ENCODE measurements at regions not wholly inside any gene's neighbourhood (a gene's known extent, or its start where the extent isn't known, plus 50 kb on each side); places are given as distances from the start of the nearest gene placed in this dataset.

DNA sequence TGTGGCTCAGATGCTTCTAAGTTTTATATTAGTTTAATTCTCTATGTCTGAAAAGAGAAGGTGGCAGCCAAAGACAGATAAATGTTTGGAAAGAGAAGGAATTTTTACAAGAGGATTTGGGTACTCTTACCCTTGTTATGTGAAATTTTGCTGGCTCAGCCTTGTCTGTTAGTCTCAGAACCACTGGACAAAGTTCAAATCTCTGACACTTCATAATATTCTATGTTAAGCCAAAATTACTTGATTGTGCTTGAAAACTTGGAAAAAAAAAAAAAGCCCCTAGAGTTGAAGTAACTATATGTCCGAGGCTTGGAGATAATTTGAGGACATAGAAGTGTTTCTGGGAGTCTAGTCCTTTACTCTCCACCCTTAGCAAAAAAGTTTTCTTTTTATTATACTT, 1079.3 kb upstream of the LRRTM3 start:
- no peak for DNase-seq (ENCODE audit: low spot score)
- H3K9ac ChIP-seq: no peak overlapping the region
- no peaks in the 10 kb centered on the region for H3K4me1 ChIP-seq
- no peaks in the 10 kb centered on the region for H3K27me3 Mint-ChIP-seq (ENCODE audit: insufficient read depth, low read depth)
- H2AFZ ChIP-seq (replicated peaks): no peak overlapping the region
- H3K27ac ChIP-seq: no peak overlapping the region
- no peak overlapping the region for H3K4me2 ChIP-seq
- H3K36me3 ChIP-seq: no peaks in the 10 kb centered on the region
- no peaks in the 10 kb centered on the region for H3K4me1 Mint-ChIP-seq
- no peaks in the 10 kb centered on the region for H3K9me3 ChIP-seq (ENCODE audit: low read depth)
- no peaks in the 10 kb centered on the region for H4K20me1 ChIP-seq (ENCODE audit: low read depth)
- no peaks in the 10 kb centered on the region for H3F3A ChIP-seq (ENCODE audit: low read depth)
- no peaks in the 10 kb centered on the region for H3K36me3 Mint-ChIP-seq
- no peak overlapping the region for H3K27ac Mint-ChIP-seq
- TF ChIP-seq, protein P1, sequence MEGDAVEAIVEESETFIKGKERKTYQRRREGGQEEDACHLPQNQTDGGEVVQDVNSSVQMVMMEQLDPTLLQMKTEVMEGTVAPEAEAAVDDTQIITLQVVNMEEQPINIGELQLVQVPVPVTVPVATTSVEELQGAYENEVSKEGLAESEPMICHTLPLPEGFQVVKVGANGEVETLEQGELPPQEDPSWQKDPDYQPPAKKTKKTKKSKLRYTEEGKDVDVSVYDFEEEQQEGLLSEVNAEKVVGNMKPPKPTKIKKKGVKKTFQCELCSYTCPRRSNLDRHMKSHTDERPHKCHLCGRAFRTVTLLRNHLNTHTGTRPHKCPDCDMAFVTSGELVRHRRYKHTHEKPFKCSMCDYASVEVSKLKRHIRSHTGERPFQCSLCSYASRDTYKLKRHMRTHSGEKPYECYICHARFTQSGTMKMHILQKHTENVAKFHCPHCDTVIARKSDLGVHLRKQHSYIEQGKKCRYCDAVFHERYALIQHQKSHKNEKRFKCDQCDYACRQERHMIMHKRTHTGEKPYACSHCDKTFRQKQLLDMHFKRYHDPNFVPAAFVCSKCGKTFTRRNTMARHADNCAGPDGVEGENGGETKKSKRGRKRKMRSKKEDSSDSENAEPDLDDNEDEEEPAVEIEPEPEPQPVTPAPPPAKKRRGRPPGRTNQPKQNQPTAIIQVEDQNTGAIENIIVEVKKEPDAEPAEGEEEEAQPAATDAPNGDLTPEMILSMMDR (IDR thresholded peaks at IDR 0.05): no peak
- TF ChIP-seq EZH2phosphoT487 (IDR thresholded peaks at IDR 0.05): no peak
- no peaks in the 10 kb centered on the region for H3K79me2 ChIP-seq (ENCODE audit: low read depth)
- no peaks in the 10 kb centered on the region for H3K9me3 Mint-ChIP-seq
- H3K4me3 ChIP-seq: no peak overlapping the region
- H3K4me3 Mint-ChIP-seq: no peak overlapping the region
- H3K27me3 ChIP-seq: no peaks in the 10 kb centered on the region

DNA sequence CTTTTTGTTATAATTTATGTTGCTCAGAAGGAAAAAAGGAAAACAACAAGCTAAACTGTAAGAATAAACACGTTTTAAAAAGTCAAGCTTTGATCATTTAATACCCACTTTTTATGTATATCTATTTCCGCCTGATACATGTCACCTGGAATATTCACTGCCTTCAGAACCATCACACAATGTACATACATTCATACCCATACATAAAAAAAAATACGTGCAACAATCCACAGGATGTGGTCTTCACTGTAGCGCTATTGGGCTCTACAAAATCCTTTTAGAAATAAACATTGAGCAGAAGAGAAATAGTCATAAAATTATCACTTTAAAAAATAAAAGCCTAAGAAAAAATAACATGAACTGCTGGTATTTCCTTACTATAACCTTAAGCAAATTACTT, 1078.9 kb upstream of the LRRTM3 start:
- H3K9me3 Mint-ChIP-seq: no peaks in the 10 kb centered on the region
- Histone ChIP-seq H2AFZ (replicated peaks) (no peak overlapping the region), H4K20me1 (ENCODE audit: low read depth) (no peaks in the 10 kb centered on the region), H3F3A (ENCODE audit: low read depth) (no peaks in the 10 kb centered on the region), H3K9me3 (ENCODE audit: low read depth) (no peaks in the 10 kb centered on the region), H3K27me3 (no peaks in the 10 kb centered on the region), H3K4me3 (no peak overlapping the region), H3K27ac (no peak overlapping the region), H3K79me2 (ENCODE audit: low read depth) (no peaks in the 10 kb centered on the region), H3K4me2 (no peak overlapping the region), H3K9ac (no peak overlapping the region), H3K36me3 (no peaks in the 10 kb centered on the region), H3K4me1 (no peaks in the 10 kb centered on the region)
- H3K4me1 Mint-ChIP-seq: no peaks in the 10 kb centered on the region
- DNase-seq (ENCODE audit: low spot score): no peak
- no peaks in the 10 kb centered on the region for H3K27me3 Mint-ChIP-seq (ENCODE audit: insufficient read depth, low read depth)
- TF ChIP-seq, protein P1 (IDR thresholded peaks at IDR 0.05): no peak
- no peak for TF ChIP-seq EZH2 (IDR thresholded peaks at IDR 0.05)
- TF ChIP-seq EZH2phosphoT487 (IDR thresholded peaks at IDR 0.05): no peak
- H3K4me3 Mint-ChIP-seq: no peak overlapping the region
- no peaks in the 10 kb centered on the region for H3K36me3 Mint-ChIP-seq
- no peak overlapping the region for H3K27ac Mint-ChIP-seq

GRCh38 chr10:65847436-65848230, 1078.2 kb upstream of the LRRTM3 start:
- no peak for DNase-seq (ENCODE audit: low spot score)
- no peaks in the 10 kb centered on the region for H4K20me1 ChIP-seq (ENCODE audit: low read depth)
- no peaks in the 10 kb centered on the region for H3K36me3 Mint-ChIP-seq
- H3K4me1 ChIP-seq: no peaks in the 10 kb centered on the region
- H3K4me1 Mint-ChIP-seq: no peaks in the 10 kb centered on the region
- H3K27ac ChIP-seq: no peak overlapping the region
- no peak overlapping the region for H3K27ac Mint-ChIP-seq
- no peak overlapping the region for H2AFZ ChIP-seq (replicated peaks)
- H3K9ac ChIP-seq: no peak overlapping the region
- H3K9me3 ChIP-seq (ENCODE audit: low read depth): no peaks in the 10 kb centered on the region
- no peaks in the 10 kb centered on the region for H3K36me3 ChIP-seq
- no peaks in the 10 kb centered on the region for H3K27me3 ChIP-seq
- no peak overlapping the region for H3K4me2 ChIP-seq
- H3K4me3 Mint-ChIP-seq: no peak overlapping the region
- no peaks in the 10 kb centered on the region for H3F3A ChIP-seq (ENCODE audit: low read depth)
- H3K9me3 Mint-ChIP-seq: no peaks in the 10 kb centered on the region
- no peaks in the 10 kb centered on the region for H3K79me2 ChIP-seq (ENCODE audit: low read depth)
- no peak overlapping the region for H3K4me3 ChIP-seq
- H3K27me3 Mint-ChIP-seq (ENCODE audit: insufficient read depth, low read depth): no peaks in the 10 kb centered on the region
- TF ChIP-seq, protein P1 (IDR thresholded peaks at IDR 0.05): no peak
- no peak for TF ChIP-seq EZH2phosphoT487 (IDR thresholded peaks at IDR 0.05)
- no peak for TF ChIP-seq EZH2 (IDR thresholded peaks at IDR 0.05)

Data from neural progenitor cell (in vitro differentiated cells).